A549 (cell line): ENCODE measurements at regions not wholly inside any gene's neighbourhood (a gene's known extent, or its start where the extent isn't known, plus 50 kb on each side); places are given as distances from the start of the nearest gene placed in this dataset.

Experiments used
- CEBPB ChIP-seq, 2 experiments: fragments of >200 bp in 1 of 2; sonication (Bioruptor Twin) in 1 of 2; formaldehyde crosslinking in 1 of 2; IDR thresholded peaks; 2 replicates each; pipeline ENCODE4 v1.6.1; 2012 to 2016
- EP300 ChIP-seq, 2 experiments: fragments of >200 bp; sonication (Bioruptor Twin); formaldehyde crosslinking; IDR thresholded peaks; 2 replicates in 1 of 2; 3 replicates in 1 of 2; pipeline ENCODE4 v1.6.1; 2016 to 2017
- JUN ChIP-seq, 2 experiments: fragments of >200 bp; sonication (Bioruptor Twin); formaldehyde crosslinking; IDR thresholded peaks; 2 replicates in 1 of 2; 3 replicates in 1 of 2; pipeline ENCODE4 v1.6.1; 2016 to 2017
- JUNB ChIP-seq: fragments of >200 bp; sonication (Bioruptor Twin); formaldehyde crosslinking; IDR thresholded peaks from 2 replicates; pipeline ENCODE4 v1.6.1; 2016
- MAFK ChIP-seq: fragments of 450-650 bp; IDR thresholded peaks from 2 replicates; pipeline ENCODE4 v1.6.1; 2014; ENCODE audit not compliant: partially characterized antibody
- PHF8 ChIP-seq: fragments of 200-600 bp; sonication (generic); IDR thresholded peaks from 2 replicates; pipeline ENCODE4 v1.6.1; 2016; ENCODE audit warnings: low read depth, mild to moderate bottlenecking, antibody characterized with exemption, moderate library complexity, borderline replicate concordance
- POLR2A ChIP-seq: IDR thresholded peaks from 2 replicates; pipeline ENCODE4 v1.6.1; 2012; ENCODE audit warnings: mild to moderate bottlenecking, low read length
- POLR2AphosphoS2 ChIP-seq: conservative IDR thresholded peaks from 2 replicates; pipeline ENCODE4 v1.6.1; 2012; ENCODE audit warnings: low read length, improper control_type of control experiment, inconsistent platforms
- SMC3 ChIP-seq: fragments of >200 bp; sonication (Bioruptor Twin); formaldehyde crosslinking; IDR thresholded peaks from 3 replicates; pipeline ENCODE4 v1.6.1; 2018; ENCODE audit warnings: inconsistent platforms
- ZNF302 ChIP-seq: fragments of 250-450 bp; sonication (Bioruptor Pico); IDR thresholded peaks from 2 replicates; pipeline ENCODE4 v1.9.0; 2021; ENCODE audit warnings: inconsistent platforms, mild to moderate bottlenecking, moderate library complexity
- TF ChIP-seq, protein P1 (sequence below): fragments of >200 bp; sonication (Bioruptor Twin); formaldehyde crosslinking; IDR thresholded peaks from 3 replicates; pipeline ENCODE4 v1.5.1; 2016
- TF ChIP-seq, protein P2 (sequence below): fragments of >200 bp; sonication (Bioruptor Twin); formaldehyde crosslinking; IDR thresholded peaks from 3 replicates; pipeline ENCODE4 v1.6.1; 2016

DNA sequence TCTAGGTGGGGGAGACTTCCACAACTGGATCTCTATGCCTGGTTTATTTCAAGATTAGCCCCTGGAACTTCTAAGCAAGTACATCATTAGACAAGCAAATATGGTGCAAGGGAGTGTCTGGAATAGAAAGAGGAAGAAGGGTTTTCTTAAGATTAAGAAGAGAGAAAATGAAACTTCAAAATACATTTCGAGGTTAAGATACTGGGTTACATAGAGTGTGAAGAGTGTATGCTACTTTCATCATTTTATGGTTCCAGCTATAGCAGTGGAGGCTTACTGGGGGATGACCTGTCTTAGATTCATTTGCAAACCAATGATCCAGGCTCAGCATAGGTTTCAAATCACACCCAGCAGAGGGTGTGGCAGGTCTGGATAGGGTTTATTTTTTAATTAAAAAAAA is 144.4 kb upstream of the GATB start:
- TF ChIP-seq POLR2A (no peak), JUN (IDR thresholded peaks at IDR 0.05) (no peak), EP300 (IDR thresholded peaks at IDR 0.05) (no peak), ZNF302 (no peak), JUNB (no peak), CEBPB (IDR thresholded peaks at IDR 0.05) (no peak), PHF8 (no peak), POLR2AphosphoS2 (no peak), SMC3 (no peak), MAFK (no peak)
- TF ChIP-seq, protein P1, sequence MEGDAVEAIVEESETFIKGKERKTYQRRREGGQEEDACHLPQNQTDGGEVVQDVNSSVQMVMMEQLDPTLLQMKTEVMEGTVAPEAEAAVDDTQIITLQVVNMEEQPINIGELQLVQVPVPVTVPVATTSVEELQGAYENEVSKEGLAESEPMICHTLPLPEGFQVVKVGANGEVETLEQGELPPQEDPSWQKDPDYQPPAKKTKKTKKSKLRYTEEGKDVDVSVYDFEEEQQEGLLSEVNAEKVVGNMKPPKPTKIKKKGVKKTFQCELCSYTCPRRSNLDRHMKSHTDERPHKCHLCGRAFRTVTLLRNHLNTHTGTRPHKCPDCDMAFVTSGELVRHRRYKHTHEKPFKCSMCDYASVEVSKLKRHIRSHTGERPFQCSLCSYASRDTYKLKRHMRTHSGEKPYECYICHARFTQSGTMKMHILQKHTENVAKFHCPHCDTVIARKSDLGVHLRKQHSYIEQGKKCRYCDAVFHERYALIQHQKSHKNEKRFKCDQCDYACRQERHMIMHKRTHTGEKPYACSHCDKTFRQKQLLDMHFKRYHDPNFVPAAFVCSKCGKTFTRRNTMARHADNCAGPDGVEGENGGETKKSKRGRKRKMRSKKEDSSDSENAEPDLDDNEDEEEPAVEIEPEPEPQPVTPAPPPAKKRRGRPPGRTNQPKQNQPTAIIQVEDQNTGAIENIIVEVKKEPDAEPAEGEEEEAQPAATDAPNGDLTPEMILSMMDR = no peak
- TF ChIP-seq, protein P2, sequence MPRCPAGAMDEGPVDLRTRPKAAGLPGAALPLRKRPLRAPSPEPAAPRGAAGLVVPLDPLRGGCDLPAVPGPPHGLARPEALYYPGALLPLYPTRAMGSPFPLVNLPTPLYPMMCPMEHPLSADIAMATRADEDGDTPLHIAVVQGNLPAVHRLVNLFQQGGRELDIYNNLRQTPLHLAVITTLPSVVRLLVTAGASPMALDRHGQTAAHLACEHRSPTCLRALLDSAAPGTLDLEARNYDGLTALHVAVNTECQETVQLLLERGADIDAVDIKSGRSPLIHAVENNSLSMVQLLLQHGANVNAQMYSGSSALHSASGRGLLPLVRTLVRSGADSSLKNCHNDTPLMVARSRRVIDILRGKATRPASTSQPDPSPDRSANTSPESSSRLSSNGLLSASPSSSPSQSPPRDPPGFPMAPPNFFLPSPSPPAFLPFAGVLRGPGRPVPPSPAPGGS = no peak
